HG02852 (cell line): ENCODE measurements at regions not wholly inside any gene's neighbourhood (a gene's known extent, or its start where the extent isn't known, plus 50 kb on each side); places are given as distances from the start of the nearest gene placed in this dataset.
A peak's percentile ranks its signal among the peaks of the same experiment; 100 is the strongest.
"Not testable (repeated sequence)": the region's sequence is repeated elsewhere in the genome, so short reads cannot be mapped to it uniquely, and the experiment has no call there.

ENCODE experiments used
- ATAC-seq: cut with Tn5 transposase; IDR thresholded peaks from one replicate; pipeline ENCODE4 v1.9.1; 2021; ENCODE audit warnings: mild to moderate bottlenecking, moderate library complexity; ENCODE audit not compliant: unreplicated experiment

GRCh38 chr6:113664909-113665308 is 192.2 kb upstream of the MARCKS start:
- no peak for ATAC-seq

DNA sequence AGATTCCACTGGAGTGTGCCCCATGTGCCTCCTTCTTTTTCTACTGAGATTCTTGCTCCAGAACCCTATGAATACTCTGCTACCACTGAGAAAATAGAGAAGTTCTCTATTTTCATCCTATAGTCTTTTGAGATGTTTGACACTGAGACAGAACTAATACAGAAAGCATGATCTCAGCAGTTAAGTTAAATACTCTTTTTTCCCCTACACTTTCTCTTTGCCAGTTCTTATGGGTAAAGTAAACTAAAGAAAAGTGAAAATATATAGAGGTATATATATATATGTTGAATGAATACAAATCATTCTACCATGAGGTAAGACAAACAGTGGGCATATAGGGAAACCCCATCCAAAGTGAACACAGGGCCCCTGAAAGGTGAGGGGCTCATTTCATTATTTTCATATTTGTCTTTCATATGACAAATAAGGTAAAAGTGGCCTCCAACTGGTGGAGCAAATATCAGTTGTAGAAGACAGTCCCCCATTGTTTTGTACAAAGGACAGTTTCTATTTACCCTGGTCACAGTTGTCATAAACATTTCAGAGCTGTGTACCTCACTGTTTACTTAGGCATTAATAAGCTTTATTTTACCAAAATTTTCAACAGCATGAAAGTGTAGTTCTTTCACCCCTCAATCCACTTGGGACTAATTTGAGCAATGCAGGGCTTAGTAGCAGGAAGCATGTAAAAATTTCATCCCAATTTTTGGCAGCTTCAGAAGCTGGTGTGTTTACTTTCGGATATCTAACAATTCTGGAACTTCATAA is 188.3 kb upstream of the MARCKS start:
- peak; percentile 46 for ATAC-seq

DNA sequence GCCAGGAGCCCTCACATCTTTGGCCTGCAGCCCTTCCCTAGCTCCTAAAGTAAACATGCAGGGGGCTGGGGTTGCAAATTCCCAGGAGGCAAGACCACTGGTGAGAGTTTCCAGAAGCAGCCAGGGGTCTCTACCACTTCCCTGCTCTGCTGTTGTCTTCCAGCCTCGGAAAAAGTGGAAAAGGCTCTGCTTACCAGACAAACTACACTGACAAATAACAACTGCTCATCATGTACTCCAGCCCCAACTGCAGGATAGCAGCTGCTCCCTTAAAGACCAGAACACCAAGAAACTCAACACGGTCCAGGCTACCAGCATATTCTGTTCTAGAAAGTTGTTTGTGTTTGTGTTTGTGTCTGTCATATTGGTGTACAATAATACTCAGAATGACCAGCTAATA is 187.5 kb upstream of the MARCKS start:
- no peak for ATAC-seq

GRCh38 chr6:113671421-113671820 is 185.7 kb upstream of the MARCKS start:
- ATAC-seq, result no peak

DNA sequence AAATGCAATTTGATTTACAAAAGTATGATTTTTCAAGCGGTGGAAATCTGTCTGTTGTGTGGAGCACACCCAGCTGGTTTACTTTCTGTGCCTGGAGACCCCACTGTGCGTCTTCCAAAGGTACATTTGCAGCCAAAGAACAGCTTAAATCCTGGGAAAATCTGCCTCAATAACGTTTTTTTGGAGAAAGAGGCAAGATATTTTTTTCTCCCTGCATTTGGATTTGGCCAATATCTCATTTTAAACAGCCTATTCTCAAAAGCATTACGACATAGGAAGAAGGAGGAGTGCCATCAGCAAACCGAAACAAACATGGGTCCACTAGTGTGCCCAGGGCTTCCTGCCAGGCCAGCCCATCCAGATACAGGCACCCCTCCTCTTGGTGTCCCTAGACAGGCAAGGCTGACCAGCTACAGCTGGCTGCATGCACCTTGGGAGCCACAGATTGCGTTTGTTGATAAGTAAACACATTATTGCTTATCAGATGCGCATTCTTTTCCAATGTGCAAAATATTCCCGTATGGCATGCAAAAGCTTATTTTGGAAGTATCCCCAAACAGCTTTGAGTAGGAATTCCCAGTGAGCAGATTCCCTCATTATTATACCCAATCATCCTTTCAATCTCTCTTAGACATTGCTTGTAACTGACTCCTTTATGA is 184.5 kb upstream of the MARCKS start:
- ATAC-seq, result no peak

GRCh38 chr6:113674075-113674474 is 183.1 kb upstream of the MARCKS start:
- ATAC-seq, result no peak

DNA sequence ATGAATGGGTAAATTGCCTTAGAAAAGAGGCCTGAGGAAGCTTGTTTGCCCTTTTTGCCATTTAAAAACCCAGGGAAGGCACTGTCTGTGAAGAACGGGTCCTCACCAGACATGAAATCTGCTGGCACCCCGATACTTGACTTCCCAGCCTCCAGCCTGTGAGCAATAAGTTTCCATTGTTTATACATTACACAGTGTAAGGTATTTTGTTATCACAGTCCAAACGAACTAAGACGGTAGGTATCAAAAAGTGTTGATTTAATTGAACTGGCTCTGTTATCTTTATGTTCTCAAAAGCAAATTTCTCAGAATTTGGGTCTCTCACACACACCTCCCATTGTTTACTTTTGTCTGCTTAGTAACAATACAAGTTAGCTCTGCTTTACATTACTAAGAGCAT is 181.1 kb upstream of the MARCKS start:
- no peak for ATAC-seq

GRCh38 chr6:113676968-113677367 is 180.2 kb upstream of the MARCKS start:
- no peak for ATAC-seq

- ATAC-seq, result no peak
Measured at GRCh38 chr6:113679051-113679450, 178.1 kb upstream of the MARCKS start.

GRCh38 chr6:113680301-113680700 is 176.8 kb upstream of the MARCKS start:
- ATAC-seq, result no peak

- ATAC-seq, result no peak
Measured at GRCh38 chr6:113683968-113684367, 173.2 kb upstream of the MARCKS start.

GRCh38 chr6:113684382-113684901 is 172.7 kb upstream of the MARCKS start:
- ATAC-seq, result no peak

GRCh38 chr6:113686049-113686448 is 171.1 kb upstream of the MARCKS start:
- ATAC-seq, result no peak

DNA sequence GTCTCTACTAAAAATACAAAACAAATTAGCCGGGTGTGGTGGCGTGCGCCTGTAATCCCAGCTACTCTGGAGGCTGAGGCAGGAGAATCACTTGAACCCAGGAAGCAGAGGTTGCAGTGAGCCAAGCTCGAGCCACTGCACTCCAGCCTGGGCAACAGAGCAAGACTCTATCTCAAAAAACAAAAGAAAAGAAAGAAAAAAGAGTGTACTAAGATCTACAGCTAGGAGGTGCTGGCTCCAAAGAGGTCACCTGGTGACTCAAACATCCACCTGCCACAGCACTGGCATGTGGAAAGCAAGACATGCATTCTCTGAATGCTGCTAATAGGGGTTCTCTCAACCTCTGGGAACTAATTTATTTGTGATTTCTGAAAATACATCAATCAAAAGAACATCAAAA is 167.5 kb upstream of the MARCKS start:
- ATAC-seq, result not testable (repeated sequence)

DNA sequence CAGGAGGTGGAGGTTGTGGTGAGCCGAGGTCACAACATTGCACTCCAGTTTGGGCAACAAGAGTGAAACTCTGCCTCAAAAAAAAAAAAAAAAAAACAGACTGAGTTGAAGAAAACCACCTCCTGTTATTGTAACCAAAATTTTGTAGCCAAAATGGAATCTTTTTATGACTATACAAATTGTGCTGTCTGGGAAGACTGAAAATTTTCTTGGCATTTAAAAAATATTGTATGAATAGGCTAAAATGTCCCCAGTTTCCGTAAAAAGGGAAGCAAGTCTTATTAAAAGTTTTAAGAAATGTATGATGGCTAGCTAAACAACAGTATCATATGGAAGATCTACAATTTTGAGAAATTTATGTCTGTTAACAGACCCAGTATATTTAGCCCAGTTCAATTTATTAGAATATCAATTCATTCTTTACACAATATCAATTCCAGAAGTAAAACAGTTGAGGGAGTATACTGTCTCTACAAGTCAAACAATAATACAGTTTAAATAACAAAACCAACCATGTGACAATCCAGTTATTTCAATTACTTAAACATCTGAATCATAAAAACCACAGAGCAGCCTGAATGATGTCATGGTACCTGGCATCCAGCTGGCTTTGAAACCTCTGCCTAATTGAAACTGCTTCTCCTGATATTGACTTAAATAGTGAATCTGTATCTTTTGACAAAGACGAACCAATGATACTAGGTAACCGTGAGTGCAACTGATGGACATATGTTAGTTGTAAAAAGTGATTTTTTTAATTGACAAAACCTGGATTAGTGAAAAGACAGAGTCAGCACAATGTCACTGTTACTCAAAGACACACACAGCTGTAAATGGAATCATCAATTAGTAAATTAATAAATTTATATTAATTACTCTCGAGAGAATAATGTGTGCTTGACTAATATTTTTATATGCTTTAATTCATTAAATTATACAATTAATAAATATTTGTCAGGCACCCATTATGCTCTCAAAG is 166.6 kb upstream of the MARCKS start:
- peak; percentile 64 for ATAC-seq

- ATAC-seq, result no peak
Measured at GRCh38 chr6:113691260-113691656, 165.9 kb upstream of the MARCKS start.

DNA sequence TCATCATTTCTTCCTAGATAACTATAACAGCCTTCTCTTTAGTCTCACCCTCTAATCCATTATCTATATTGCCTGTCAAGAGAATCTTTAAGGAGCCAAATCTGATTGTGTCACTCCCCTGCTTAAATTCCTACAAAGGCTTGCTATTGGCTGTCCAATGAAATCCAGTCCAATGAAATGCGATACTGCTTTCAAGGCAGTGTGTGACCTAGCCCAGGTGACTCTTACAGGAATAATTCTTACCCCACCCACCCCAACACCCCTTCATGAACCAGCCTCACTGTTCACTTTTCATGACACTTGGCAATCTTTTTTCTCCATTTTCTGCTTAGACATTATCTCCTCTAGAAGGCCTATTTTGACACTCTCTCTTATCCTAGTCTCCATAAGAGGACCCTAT is 163.3 kb upstream of the MARCKS start:
- ATAC-seq, result no peak

DNA sequence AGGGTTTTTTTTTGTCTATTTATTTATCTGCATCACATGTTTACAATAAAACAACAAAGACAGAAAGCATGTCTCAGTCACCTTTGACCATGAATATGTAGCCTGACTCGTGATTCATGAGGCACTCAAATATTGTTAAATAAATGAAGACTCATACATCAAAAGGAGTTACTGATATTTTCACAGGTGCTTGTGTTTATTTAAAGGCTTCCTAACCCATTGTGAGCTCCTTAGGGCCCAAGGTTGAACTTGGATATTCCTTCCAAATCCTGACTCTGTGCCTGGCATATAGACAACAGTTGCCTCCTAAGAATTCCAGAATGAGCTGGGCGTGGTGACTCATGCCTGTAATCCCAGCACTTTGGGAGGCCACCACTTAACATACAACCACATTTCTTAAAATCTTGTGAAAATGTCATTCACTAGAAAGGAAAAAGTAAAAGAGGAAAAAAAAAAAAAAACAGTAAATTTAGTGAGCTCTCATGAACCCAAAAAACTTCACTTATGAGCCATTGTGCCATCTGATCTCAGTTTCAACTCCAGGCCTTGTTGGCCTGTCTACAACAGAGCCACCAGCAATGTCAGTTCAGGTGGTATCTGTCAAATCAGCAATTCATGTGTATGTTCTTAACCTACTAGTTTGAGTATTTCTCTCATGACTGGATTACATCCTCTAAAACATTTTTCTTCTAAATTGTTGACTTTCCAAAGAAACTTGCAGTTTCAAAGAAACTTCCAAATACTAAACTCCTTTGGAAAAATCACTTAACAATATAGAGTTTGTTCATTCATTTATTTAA is 162.7 kb upstream of the MARCKS start:
- no peak for ATAC-seq

DNA sequence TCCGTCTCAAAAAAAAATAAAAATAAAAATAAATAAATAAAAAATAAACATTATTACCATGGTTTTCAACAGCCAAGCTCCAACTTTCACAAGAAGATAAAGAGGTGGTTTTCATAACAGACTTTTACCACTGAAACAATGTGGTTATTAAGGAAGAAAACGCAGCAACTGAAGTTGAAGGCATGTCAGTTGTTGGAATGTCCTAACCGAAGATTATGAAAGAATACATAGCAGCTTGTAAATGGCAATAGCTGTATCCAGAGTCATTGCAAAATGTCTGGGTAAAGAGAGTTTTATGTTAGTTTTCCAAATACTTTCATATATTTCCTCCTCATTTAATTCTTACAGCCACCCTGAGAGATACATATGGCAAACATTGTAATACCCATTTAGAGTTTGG is 161.6 kb upstream of the MARCKS start:
- no peak for ATAC-seq

- no peak for ATAC-seq
Measured at GRCh38 chr6:113696960-113697359, 160.2 kb upstream of the MARCKS start.
